Caco-2 (cell line): ENCODE measurements at regions not wholly inside any gene's neighbourhood (a gene's known extent, or its start where the extent isn't known, plus 50 kb on each side); places are given as distances from the start of the nearest gene placed in this dataset.

Source experiments
- BruUV-seq: library from RNA; stranded (reverse); fragments of 400-500 nt; replicated peaks from 2 replicates; lab custom pipeline; 2021; lab: Mats Ljungman, UMichigan
- CTCF ChIA-PET: fragments of 300-600 bp; sonication (Branson Sonifier 250); formaldehyde crosslinking; loops from one replicate; lab custom pipeline; 2022; ENCODE audit warnings: antibody characterized with exemption; lab: Charles Lee
- POLR2A ChIA-PET: fragments of 300-600 bp; sonication (Branson Sonifier 250); formaldehyde crosslinking; loops from one replicate; lab custom pipeline; 2022; ENCODE audit warnings: antibody characterized with exemption; lab: Charles Lee
- DNase-seq, 2 experiments: peaks; one replicate each; pipeline versions ENCODE4 v3.0.0 to v3.0.0-alpha.2; 2020 to 2022
- H3K27me3 ChIP-seq: replicated peaks from 2 replicates; pipeline ENCODE4 v1.6.0; 2011; ENCODE audit warnings: low read length; ENCODE audit not compliant: control insufficient read depth, insufficient read depth
- H3K36me3 ChIP-seq: 2 replicates; pipeline ENCODE4 v1.5.1; 2011; ENCODE audit warnings: low read length; ENCODE audit not compliant: control insufficient read depth, insufficient read depth
- H3K4me1 ChIP-seq: fragments of 250-450 bp; sonication (Bioruptor Pico); 2 replicates; pipeline ENCODE4 v1.5.1; 2020; ENCODE audit warnings: mild to moderate bottlenecking
- H3K4me3 ChIP-seq: 2 replicates; pipeline ENCODE4 v1.5.1; 2011; ENCODE audit warnings: low read depth, mild to moderate bottlenecking, control low read depth, low read length
- H3K9me3 ChIP-seq: fragments of 250-450 bp; sonication (Bioruptor Pico); 2 replicates; pipeline ENCODE4 v1.5.1; 2020; ENCODE audit warnings: mild to moderate bottlenecking, moderate library complexity
- H3K27ac Mint-ChIP-seq: one replicate; pipeline ENCODE4 v1.8.0; 2022; ENCODE audit warnings: mixed read lengths; ENCODE audit not compliant: unreplicated experiment
- H3K27me3 Mint-ChIP-seq: one replicate; pipeline ENCODE4 v1.8.0; 2022; ENCODE audit warnings: mixed read lengths; ENCODE audit not compliant: insufficient read depth, unreplicated experiment
- H3K36me3 Mint-ChIP-seq: one replicate; pipeline ENCODE4 v1.8.0; 2022; ENCODE audit warnings: mild to moderate bottlenecking, mixed read lengths; ENCODE audit not compliant: insufficient read depth, unreplicated experiment
- H3K4me1 Mint-ChIP-seq: one replicate; pipeline ENCODE4 v1.8.0; 2022; ENCODE audit warnings: low read depth, mixed read lengths; ENCODE audit not compliant: unreplicated experiment
- H3K4me3 Mint-ChIP-seq: one replicate; pipeline ENCODE4 v1.8.0; 2022; ENCODE audit warnings: mild to moderate bottlenecking, moderate library complexity, mixed read lengths; ENCODE audit not compliant: unreplicated experiment
- H3K9me3 Mint-ChIP-seq: one replicate; pipeline ENCODE4 v1.8.0; 2022; ENCODE audit warnings: mixed read lengths; ENCODE audit not compliant: unreplicated experiment
- intact Hi-C: fragments of 100-400 bp; cut with micrococcal nuclease; formaldehyde crosslinking; loops from one replicate; pipeline ENCODE4 v1.10.0; 2022; ENCODE audit not compliant: unreplicated experiment
- TF ChIP-seq, protein P1 (sequence below), 2 experiments: fragments of 200-600 bp in 1 of 2; IDR thresholded peaks; 1 replicate in 1 of 2; 2 replicates in 1 of 2; pipeline versions ENCODE4 v1.5.1 to v1.8.0; 2011 to 2022; ENCODE audit warnings: antibody characterized with exemption in 1 of 2, control low read depth in 1 of 2, inconsistent platforms in 1 of 2, low read depth in 1 of 2, low read length in 1 of 2, mild to moderate bottlenecking in 1 of 2, moderate library complexity in 1 of 2; ENCODE audit not compliant: insufficient read depth in 1 of 2, severe bottlenecking in 1 of 2, unreplicated experiment in 1 of 2

DNA sequence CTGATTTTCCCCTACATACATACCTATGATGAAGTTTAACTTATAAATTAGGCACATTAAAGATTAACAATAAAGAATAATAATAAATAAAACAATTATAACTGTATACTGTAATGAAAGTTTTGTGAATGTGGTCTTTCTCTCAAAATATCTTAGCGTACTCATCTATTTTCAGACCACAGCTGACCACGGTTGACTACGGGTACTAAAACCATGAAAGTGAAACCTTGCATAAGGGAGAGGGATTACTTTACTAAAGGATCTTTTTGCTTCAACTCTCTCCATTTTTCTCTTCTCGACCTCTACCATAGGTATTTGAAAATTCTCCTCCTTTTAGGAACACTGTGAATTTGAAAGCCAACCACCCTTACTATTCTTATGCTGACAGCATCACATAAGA is 475.5 kb downstream of the CETN3 start:
- Mint-ChIP-seq H3K27ac (no peak overlapping the region), H3K9me3 (peaks cover 12% of the 10 kb centered on the region), H3K36me3 (no peaks in the 10 kb centered on the region), H3K4me1 (peaks cover 17% of the 10 kb centered on the region), H3K27me3 (no peaks in the 10 kb centered on the region), H3K4me3 (no peak overlapping the region)
- Histone ChIP-seq H3K4me3 (no peak overlapping the region), H3K27me3 (no peaks in the 10 kb centered on the region), H3K4me1 (peaks cover 24% of the 10 kb centered on the region), H3K9me3 (no peaks in the 10 kb centered on the region), H3K36me3 (no peaks in the 10 kb centered on the region)
- POLR2A ChIA-PET, result no interaction called here
- intact Hi-C loops, result loop anchor here (5.0 kb wide), 1 partner anchor 373 kb away; no protein-coding TSS in a partner anchor
- CTCF ChIA-PET, result no interaction called here
- TF ChIP-seq, protein P1, sequence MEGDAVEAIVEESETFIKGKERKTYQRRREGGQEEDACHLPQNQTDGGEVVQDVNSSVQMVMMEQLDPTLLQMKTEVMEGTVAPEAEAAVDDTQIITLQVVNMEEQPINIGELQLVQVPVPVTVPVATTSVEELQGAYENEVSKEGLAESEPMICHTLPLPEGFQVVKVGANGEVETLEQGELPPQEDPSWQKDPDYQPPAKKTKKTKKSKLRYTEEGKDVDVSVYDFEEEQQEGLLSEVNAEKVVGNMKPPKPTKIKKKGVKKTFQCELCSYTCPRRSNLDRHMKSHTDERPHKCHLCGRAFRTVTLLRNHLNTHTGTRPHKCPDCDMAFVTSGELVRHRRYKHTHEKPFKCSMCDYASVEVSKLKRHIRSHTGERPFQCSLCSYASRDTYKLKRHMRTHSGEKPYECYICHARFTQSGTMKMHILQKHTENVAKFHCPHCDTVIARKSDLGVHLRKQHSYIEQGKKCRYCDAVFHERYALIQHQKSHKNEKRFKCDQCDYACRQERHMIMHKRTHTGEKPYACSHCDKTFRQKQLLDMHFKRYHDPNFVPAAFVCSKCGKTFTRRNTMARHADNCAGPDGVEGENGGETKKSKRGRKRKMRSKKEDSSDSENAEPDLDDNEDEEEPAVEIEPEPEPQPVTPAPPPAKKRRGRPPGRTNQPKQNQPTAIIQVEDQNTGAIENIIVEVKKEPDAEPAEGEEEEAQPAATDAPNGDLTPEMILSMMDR (IDR thresholded peaks at IDR 0.05; ENCODE audit: insufficient read depth in 1 of 2, low read depth in 1 of 2, low read length in 1 of 2, severe bottlenecking in 1 of 2, unreplicated experiment in 1 of 2), result no peak
- no TSS peak for BruUV-seq
- no peak for DNase-seq

GRCh38 chr5:89932771-89933181 is 476.8 kb downstream of the CETN3 start:
- peaks cover 19% of the 10 kb centered on the region for H3K4me1 Mint-ChIP-seq
- H3K4me3 ChIP-seq, result no peak overlapping the region
- H3K9me3 ChIP-seq, result no peaks in the 10 kb centered on the region
- intact Hi-C loops, result loop anchor here (5.0 kb wide), 1 partner anchor 375 kb away; no protein-coding TSS in a partner anchor
- no peaks in the 10 kb centered on the region for H3K27me3 ChIP-seq
- BruUV-seq, result no TSS peak
- peaks cover 19% of the 10 kb centered on the region for H3K9me3 Mint-ChIP-seq
- CTCF ChIA-PET, result no interaction called here
- H3K27me3 Mint-ChIP-seq, result no peaks in the 10 kb centered on the region
- peaks cover 24% of the 10 kb centered on the region for H3K4me1 ChIP-seq
- TF ChIP-seq, protein P1 (IDR thresholded peaks at IDR 0.05; ENCODE audit: insufficient read depth in 1 of 2, low read depth in 1 of 2, low read length in 1 of 2, severe bottlenecking in 1 of 2, unreplicated experiment in 1 of 2), result no peak
- POLR2A ChIA-PET, result no interaction called here
- DNase-seq, result no peak
- no peaks in the 10 kb centered on the region for H3K36me3 Mint-ChIP-seq
- H3K27ac Mint-ChIP-seq, result no peak overlapping the region
- no peak overlapping the region for H3K4me3 Mint-ChIP-seq
- no peaks in the 10 kb centered on the region for H3K36me3 ChIP-seq

DNA sequence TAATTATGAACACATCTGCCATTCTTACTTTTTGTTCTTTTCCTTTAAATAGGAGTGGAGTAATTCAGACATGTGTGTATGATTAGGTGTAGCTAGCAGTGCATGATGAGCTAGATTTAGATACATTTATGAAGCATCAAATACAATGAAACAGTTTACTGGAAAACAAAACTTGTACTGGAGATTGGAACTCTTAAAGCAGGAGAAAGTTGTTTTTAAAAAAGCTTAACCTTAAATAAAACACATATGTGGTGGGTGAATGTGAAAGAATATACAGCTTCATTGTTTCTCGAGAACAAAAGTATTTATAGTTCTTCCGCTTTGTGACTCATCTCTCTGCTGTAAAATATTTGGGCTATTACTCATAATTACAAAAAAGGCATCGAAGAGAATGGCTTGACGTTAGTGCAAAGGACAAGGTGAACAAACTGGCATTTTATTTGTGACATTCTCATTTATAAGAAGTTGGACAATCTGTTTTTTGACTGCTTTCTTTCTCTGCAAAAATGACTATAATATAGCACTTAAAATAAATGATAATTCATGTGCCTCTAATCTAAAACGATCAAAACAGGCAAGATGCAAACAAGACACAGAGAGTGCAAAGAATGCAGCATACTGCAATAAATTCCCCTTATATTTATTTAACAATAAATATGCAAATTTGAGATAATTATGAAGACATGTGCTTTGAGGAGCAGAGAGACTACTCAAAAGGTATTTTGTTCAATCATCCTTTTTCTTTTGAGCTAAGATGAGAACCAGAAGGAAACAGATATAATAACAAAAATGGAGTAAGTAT is 478.8 kb downstream of the CETN3 start:
- BruUV-seq, result no TSS peak
- H3K4me1 ChIP-seq, result peaks cover 24% of the 10 kb centered on the region
- H3K27ac Mint-ChIP-seq, result peak overlapping the region; percentile 58
- peak overlapping the region; percentile 52 for H3K4me3 Mint-ChIP-seq
- intact Hi-C loops, result loop anchor here (1.0 to 5.0 kb wide), 4 partner anchors 12 to 377 kb away; no protein-coding TSS in a partner anchor
- H3K27me3 ChIP-seq, result no peaks in the 10 kb centered on the region
- H3K36me3 ChIP-seq, result no peaks in the 10 kb centered on the region
- ChIA-PET CTCF (no interaction called here), POLR2A (no interaction called here)
- TF ChIP-seq, protein P1 (IDR thresholded peaks at IDR 0.05; ENCODE audit: insufficient read depth in 1 of 2, low read depth in 1 of 2, low read length in 1 of 2, severe bottlenecking in 1 of 2, unreplicated experiment in 1 of 2), result no peak
- no peaks in the 10 kb centered on the region for H3K27me3 Mint-ChIP-seq
- peaks cover 19% of the 10 kb centered on the region for H3K4me1 Mint-ChIP-seq
- DNase-seq, result peak in 1 of 2 experiments; percentile 11
- peaks cover 19% of the 10 kb centered on the region for H3K9me3 Mint-ChIP-seq
- no peak overlapping the region for H3K4me3 ChIP-seq
- H3K36me3 Mint-ChIP-seq, result no peaks in the 10 kb centered on the region
- no peaks in the 10 kb centered on the region for H3K9me3 ChIP-seq
